OCI-LY3 (cell line): ENCODE measurements at regions not wholly inside any gene's neighbourhood (a gene's known extent, or its start where the extent isn't known, plus 50 kb on each side); places are given as distances from the start of the nearest gene placed in this dataset.

Experiments
- H2AFZ ChIP-seq: fragments of 200-600, 300-600 bp; shearing (Covaris generic); 2 replicates; pipeline ENCODE4 v1.6.0; 2014; ENCODE audit warnings: antibody characterized with exemption, low read depth, low read length
- H3K27ac ChIP-seq: fragments of 200-600, 300-600 bp; sonication (generic); 2 replicates; pipeline ENCODE4 v1.5.1; 2014; ENCODE audit warnings: mild to moderate bottlenecking, low read length, moderate library complexity, mixed read lengths
- H3K27me3 ChIP-seq: fragments of 200-600, 300-600 bp; sonication (generic); 2 replicates; pipeline ENCODE4 v1.6.1; 2014; ENCODE audit warnings: low read depth, low read length, mixed read lengths
- H3K36me3 ChIP-seq: fragments of 200-600, 300-600 bp; sonication (generic); replicated peaks from 2 replicates; pipeline ENCODE3; 2014; ENCODE audit warnings: low read depth, low read length, mixed read lengths
- H3K4me1 ChIP-seq: fragments of 300-600, 200-600 bp; sonication (generic); 2 replicates; pipeline ENCODE4 v1.6.1; 2014; ENCODE audit warnings: low read length, mixed read lengths
- H3K4me2 ChIP-seq: fragments of 200-600, 300-600 bp; sonication (generic); 2 replicates; pipeline ENCODE4 v1.6.1; 2014; ENCODE audit warnings: low read length, mixed read lengths
- H3K4me3 ChIP-seq: fragments of 300-600, 200-600 bp; sonication (generic); 2 replicates; pipeline ENCODE4 v1.5.1; 2014; ENCODE audit warnings: antibody characterized with exemption, mild to moderate bottlenecking, low read length, moderate library complexity
- H3K79me2 ChIP-seq: fragments of 300-600, 200-600 bp; shearing (Covaris generic); 2 replicates; pipeline ENCODE4 v1.6.1; 2014; ENCODE audit warnings: mild to moderate bottlenecking, low read length, mixed read lengths
- H3K9ac ChIP-seq: fragments of 300-600, 200-600 bp; shearing (Covaris generic); 2 replicates; pipeline ENCODE4 v1.6.0; 2014; ENCODE audit warnings: mild to moderate bottlenecking, low read length, moderate library complexity
- H3K9me3 ChIP-seq: fragments of 200-600, 300-600 bp; shearing (Covaris generic); 2 replicates; pipeline ENCODE4 v1.6.1; 2014; ENCODE audit warnings: low read length, mixed read lengths; ENCODE audit not compliant: insufficient read depth
- H4K20me1 ChIP-seq: fragments of 200-600, 300-600 bp; sonication (generic); 2 replicates; pipeline ENCODE4 v1.6.1; 2016; ENCODE audit warnings: low read length, mixed read lengths; ENCODE audit not compliant: insufficient read depth
- CTCF ChIP-seq: fragments of 200-600, 300-600 bp; sonication (generic); IDR thresholded peaks from 2 replicates; pipeline ENCODE4 v1.5.1; 2014; ENCODE audit warnings: antibody characterized with exemption, low read length, low read depth
- EZH2phosphoT487 ChIP-seq: fragments of 200-600 bp; shearing (Covaris generic); IDR thresholded peaks from 2 replicates; pipeline ENCODE4 v1.6.1; 2018; ENCODE audit warnings: antibody characterized with exemption, mixed run types, low read depth

- Histone ChIP-seq H3K4me2 (no peak overlapping the region), H3K27me3 (no peaks in the 10 kb centered on the region), H4K20me1 (no peaks in the 10 kb centered on the region), H3K27ac (no peak overlapping the region), H3K79me2 (no peaks in the 10 kb centered on the region), H3K4me3 (no peak overlapping the region), H3K36me3 (no peaks in the 10 kb centered on the region), H2AFZ (no peak overlapping the region), H3K4me1 (no peaks in the 10 kb centered on the region), H3K9me3 (no peaks in the 10 kb centered on the region), H3K9ac (no peak overlapping the region)
- no peak for TF ChIP-seq CTCF
- no peak for TF ChIP-seq EZH2phosphoT487
These were observed 109.9 kb downstream of the UTRN start for GRCh38 chr6:144395014-144395413.

GRCh38 chr6:144395826-144396225 lies 110.7 kb downstream of the UTRN start:
- Histone ChIP-seq H3K27ac (no peak overlapping the region), H3K4me2 (no peak overlapping the region), H4K20me1 (no peaks in the 10 kb centered on the region), H3K4me1 (no peaks in the 10 kb centered on the region), H3K4me3 (no peak overlapping the region), H3K79me2 (no peaks in the 10 kb centered on the region), H3K9ac (no peak overlapping the region), H2AFZ (no peak overlapping the region), H3K27me3 (no peaks in the 10 kb centered on the region), H3K9me3 (no peaks in the 10 kb centered on the region), H3K36me3 (no peaks in the 10 kb centered on the region)
- TF ChIP-seq EZH2phosphoT487 (no peak), CTCF (no peak)

GRCh38 chr6:144397141-144397540 lies 112.0 kb downstream of the UTRN start:
- Histone ChIP-seq H2AFZ (no peak overlapping the region), H3K9me3 (no peaks in the 10 kb centered on the region), H3K4me1 (no peaks in the 10 kb centered on the region), H3K4me2 (no peak overlapping the region), H3K79me2 (no peaks in the 10 kb centered on the region), H3K27me3 (no peaks in the 10 kb centered on the region), H3K4me3 (no peak overlapping the region), H3K36me3 (no peaks in the 10 kb centered on the region), H4K20me1 (no peaks in the 10 kb centered on the region), H3K27ac (no peak overlapping the region), H3K9ac (no peak overlapping the region)
- TF ChIP-seq CTCF (no peak), EZH2phosphoT487 (no peak)

GRCh38 chr6:144400321-144400720 lies 115.2 kb downstream of the UTRN start:
- H3K4me1 ChIP-seq, result no peaks in the 10 kb centered on the region
- no peak overlapping the region for H2AFZ ChIP-seq
- TF ChIP-seq EZH2phosphoT487 (no peak), CTCF (no peak)
- H3K36me3 ChIP-seq, result no peaks in the 10 kb centered on the region
- no peaks in the 10 kb centered on the region for H3K9me3 ChIP-seq
- H3K27ac ChIP-seq, result no peak overlapping the region
- H3K4me3 ChIP-seq, result no peak overlapping the region
- H3K27me3 ChIP-seq, result no peaks in the 10 kb centered on the region
- H3K4me2 ChIP-seq, result no peak overlapping the region
- no peaks in the 10 kb centered on the region for H4K20me1 ChIP-seq
- H3K79me2 ChIP-seq, result no peaks in the 10 kb centered on the region
- no peak overlapping the region for H3K9ac ChIP-seq
